Kidney epithelial cell (primary cell): ENCODE measurements at regions not wholly inside any gene's neighbourhood (a gene's known extent, or its start where the extent isn't known, plus 50 kb on each side); places are given as distances from the start of the nearest gene placed in this dataset.
"Not testable (repeated sequence)": the region's sequence is repeated elsewhere in the genome, so short reads cannot be mapped to it uniquely, and the experiment has no call there.

ENCODE experiments used
- DNase-seq: peaks from one replicate; pipeline ENCODE4 v3.0.0-alpha.2; 2010; ENCODE audit warnings: low read depth
- H3K27me3 ChIP-seq: 2 replicates; pipeline ENCODE4 v1.6.0; 2011; ENCODE audit warnings: low read length; ENCODE audit not compliant: control insufficient read depth, insufficient read depth
- H3K36me3 ChIP-seq: 2 replicates; pipeline ENCODE4 v1.5.1; 2011; ENCODE audit warnings: low read length; ENCODE audit not compliant: control insufficient read depth, insufficient read depth
- H3K4me3 ChIP-seq: 2 replicates; pipeline ENCODE4 v1.5.1; 2011; ENCODE audit warnings: low read depth, mild to moderate bottlenecking, control low read depth, low read length
- TF ChIP-seq, protein P1 (sequence below): IDR thresholded peaks from 2 replicates; pipeline ENCODE4 v1.5.1; 2011; ENCODE audit warnings: mild to moderate bottlenecking, moderate library complexity, low read length, control low read depth, inconsistent platforms; ENCODE audit not compliant: insufficient read depth, poor library complexity, severe bottlenecking

DNA sequence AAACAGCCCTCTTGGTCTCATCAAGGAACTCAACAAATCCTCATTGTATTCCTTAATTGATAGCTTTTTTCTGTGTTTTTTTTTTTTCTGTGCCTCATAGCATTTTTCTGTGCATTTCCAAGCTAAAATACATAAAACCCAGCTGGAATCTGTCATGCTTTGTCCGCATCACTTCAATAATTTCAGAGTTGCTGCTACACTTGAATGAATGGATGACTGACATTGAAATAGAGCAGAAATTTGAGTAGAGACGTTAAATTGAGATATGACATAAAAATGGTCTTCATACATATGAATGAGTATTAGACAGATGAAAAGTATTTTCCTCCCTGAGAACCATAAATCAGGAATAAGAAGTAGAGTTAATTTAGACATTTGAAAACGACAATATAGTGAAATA is 593.2 kb downstream of the TMA16 start:
- TF ChIP-seq, protein P1, sequence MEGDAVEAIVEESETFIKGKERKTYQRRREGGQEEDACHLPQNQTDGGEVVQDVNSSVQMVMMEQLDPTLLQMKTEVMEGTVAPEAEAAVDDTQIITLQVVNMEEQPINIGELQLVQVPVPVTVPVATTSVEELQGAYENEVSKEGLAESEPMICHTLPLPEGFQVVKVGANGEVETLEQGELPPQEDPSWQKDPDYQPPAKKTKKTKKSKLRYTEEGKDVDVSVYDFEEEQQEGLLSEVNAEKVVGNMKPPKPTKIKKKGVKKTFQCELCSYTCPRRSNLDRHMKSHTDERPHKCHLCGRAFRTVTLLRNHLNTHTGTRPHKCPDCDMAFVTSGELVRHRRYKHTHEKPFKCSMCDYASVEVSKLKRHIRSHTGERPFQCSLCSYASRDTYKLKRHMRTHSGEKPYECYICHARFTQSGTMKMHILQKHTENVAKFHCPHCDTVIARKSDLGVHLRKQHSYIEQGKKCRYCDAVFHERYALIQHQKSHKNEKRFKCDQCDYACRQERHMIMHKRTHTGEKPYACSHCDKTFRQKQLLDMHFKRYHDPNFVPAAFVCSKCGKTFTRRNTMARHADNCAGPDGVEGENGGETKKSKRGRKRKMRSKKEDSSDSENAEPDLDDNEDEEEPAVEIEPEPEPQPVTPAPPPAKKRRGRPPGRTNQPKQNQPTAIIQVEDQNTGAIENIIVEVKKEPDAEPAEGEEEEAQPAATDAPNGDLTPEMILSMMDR: no peak
- H3K36me3 ChIP-seq: no peaks in the 10 kb centered on the region
- DNase-seq: no peak
- no peak overlapping the region for H3K4me3 ChIP-seq
- H3K27me3 ChIP-seq: no peaks in the 10 kb centered on the region

DNA sequence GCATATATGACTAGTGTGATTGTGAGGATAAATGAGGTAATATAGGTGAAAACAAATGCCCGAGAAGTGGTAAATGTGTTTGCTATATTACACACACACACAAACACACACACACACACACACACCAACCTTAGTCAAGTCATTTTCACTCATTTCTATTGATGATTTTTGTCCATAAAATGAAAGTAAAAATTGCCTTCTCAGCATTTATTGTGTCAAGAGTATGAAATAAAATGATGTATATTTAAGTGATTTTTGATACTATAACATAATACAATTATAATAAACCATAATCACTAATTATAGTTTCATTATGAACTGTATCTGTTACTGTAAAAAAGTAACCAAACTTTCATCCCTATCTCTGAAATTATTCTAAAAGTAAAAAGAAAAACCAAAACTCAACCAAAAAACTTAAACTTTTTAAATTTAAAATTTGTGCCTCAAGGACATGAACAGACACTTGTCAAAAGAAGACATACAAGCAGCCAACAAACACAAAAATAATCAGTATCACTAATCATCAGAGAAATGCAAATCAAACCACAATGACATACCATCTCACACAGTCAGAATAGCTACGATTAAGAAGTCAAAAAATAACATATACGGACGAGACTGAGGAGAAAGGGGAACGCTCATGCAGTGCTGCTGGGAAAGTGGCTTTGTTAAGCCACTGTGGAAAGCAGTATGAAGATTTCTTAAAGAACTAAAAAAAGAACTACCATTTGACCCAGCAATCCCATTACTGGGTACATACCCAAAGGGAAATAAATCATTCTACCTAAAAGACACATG is 601.0 kb downstream of the TMA16 start:
- no peak for DNase-seq
- Histone ChIP-seq H3K36me3 (no peaks in the 10 kb centered on the region), H3K27me3 (no peaks in the 10 kb centered on the region), H3K4me3 (no peak overlapping the region)
- TF ChIP-seq, protein P1: no peak

DNA sequence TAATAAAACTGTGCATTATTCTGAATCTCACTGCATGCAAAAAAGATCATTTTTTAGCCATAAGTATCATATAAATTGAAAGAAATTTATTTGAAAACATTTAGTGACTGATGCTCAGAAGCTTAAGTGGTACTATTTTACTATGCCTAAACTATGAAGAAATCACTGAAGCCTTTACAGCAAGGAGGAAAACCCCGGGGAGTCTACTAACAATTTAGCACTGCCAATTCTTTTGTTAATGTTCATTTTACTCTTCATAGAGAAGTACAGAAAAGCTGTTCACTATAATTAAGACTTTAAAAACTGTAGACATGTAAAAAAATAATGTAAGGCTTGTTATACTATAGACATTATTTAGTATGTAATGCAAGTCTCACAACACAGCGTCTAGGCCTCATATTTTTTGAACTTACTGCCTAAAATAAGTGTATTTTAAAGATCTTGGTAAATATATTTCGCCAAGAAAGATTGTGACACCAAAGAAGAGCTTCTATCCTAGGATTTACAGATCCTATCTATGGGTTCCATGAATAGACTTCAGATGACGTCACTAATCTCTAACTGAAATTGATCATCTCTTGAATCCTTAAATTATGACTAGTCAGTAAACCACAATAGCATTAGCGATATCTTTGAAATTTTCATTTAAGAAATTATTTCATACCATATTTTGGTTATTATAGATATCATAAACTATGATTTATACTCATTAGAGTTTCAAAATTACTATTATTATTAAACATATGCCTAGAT is 602.5 kb downstream of the TMA16 start:
- Histone ChIP-seq H3K27me3 (no peaks in the 10 kb centered on the region), H3K36me3 (no peaks in the 10 kb centered on the region), H3K4me3 (no peak overlapping the region)
- TF ChIP-seq, protein P1: no peak
- DNase-seq: no peak

DNA sequence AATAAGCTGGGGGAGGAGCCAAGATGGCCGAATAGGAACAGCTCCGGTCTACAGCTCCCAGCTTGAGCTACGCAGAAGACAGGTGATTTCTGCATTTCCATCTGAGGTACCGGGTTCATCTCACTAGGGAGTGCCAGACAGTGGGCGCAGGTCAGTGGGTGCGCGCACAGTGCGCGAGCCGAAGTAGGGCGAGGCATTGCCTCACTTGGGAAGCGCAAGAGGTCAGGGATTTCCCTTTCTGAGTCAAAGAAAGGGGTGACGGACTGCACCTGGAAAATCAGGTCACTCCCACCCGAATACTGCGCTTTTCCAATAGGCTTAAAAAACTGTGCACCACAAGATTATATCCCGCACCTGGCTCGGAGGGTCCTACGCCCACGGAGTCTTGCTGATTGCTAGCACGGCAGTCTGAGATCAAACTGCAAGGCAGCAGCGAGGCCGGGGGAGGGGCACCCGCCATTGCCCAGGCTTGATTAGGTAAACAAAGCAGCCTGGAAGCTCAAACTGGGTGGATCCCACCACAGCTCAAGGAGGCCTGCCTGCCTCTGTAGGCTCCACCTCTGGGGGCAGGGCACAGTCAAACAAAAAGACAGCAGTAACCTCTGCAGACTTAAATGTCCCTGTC is 606.4 kb downstream of the TMA16 start:
- DNase-seq, H3K36me3 ChIP-seq, H3K27me3 ChIP-seq, H3K4me3 ChIP-seq: not testable (repeated sequence)

DNA sequence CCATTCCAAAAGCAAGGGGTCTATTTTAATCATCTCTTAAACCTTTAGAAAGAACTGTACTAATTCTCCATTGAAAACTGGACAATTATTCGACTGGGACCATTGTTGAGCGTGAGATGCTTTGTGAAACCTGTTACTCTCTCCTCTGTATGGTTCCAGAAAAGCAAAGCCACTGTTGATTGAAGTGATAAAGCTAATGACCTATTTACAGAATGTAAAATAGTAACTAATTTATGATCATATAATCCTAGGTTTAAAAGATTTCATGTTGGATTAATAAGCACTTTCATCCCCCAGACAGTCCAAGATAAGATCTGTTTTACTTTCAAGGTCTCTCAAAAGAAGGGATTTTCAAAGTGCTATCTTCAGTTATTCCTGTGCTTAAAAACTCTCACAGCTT is 614.5 kb downstream of the TMA16 start:
- Histone ChIP-seq H3K27me3 (no peaks in the 10 kb centered on the region), H3K36me3 (no peaks in the 10 kb centered on the region), H3K4me3 (no peak overlapping the region)
- TF ChIP-seq, protein P1: no peak
- DNase-seq: no peak

DNA sequence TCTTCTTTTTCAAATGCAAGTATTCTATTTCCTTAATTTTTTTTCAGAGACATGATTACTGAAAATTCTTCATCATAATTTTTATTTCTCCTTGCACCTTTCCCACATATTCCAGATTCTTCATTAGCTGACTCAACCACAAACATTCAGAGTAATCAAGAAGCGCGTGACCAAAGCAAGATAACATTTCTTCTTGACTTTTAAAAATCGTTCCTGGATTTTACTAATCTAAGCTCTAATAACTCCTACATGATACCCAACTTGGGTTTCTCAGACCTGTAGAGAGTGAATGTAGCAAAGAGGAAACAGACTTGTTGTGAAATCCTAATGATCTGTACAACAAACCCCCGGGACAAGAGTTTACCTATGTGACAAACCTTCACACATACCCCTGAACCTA is 615.0 kb downstream of the TMA16 start:
- no peak overlapping the region for H3K4me3 ChIP-seq
- no peak for DNase-seq
- no peaks in the 10 kb centered on the region for H3K36me3 ChIP-seq
- H3K27me3 ChIP-seq: no peaks in the 10 kb centered on the region
- TF ChIP-seq, protein P1: no peak
